ENCODE measurements at regions not wholly inside any gene's neighbourhood (a gene's known extent, or its start where the extent isn't known, plus 50 kb on each side); places are given as distances from the start of the nearest gene placed in this dataset.

- no peak for DNase-seq (ENCODE audit: extremely low spot score)
- no peak for TF ChIP-seq CTCF (IDR thresholded peaks at IDR 0.05; ENCODE audit: control extremely low read depth, extremely low read depth, low read depth, missing control alignments)
- ChIA-PET POLR2A (no interaction called here), CTCF (interaction anchor here (1.0 to 1.1 kb wide), 2 partner anchors 9 to 11 kb away, joined by 3 read pairs; no protein-coding TSS in a partner anchor)
Measured at GRCh38 chr5:133715216-133715615, 102.9 kb upstream of the FSTL4 start.

GRCh38 chr5:133714161-133714915 lies 102.0 kb upstream of the FSTL4 start:
- DNase-seq (ENCODE audit: extremely low spot score): no peak
- ChIA-PET POLR2A (no interaction called here), CTCF (interaction anchor here (1.0 to 1.3 kb wide), 4 partner anchors 10 to 22 kb away, joined by 3 to 5 read pairs (median 4); no protein-coding TSS in a partner anchor)
- TF ChIP-seq CTCF (IDR thresholded peaks at IDR 0.05; ENCODE audit: control extremely low read depth, extremely low read depth, low read depth, missing control alignments): no peak

- DNase-seq (ENCODE audit: extremely low spot score): no peak
- CTCF ChIA-PET: interaction anchor here (1.2 to 1.3 kb wide), 2 partner anchors 10 to 21 kb away, joined by 4 to 5 read pairs; no protein-coding TSS in a partner anchor
- no peak for TF ChIP-seq CTCF (IDR thresholded peaks at IDR 0.05; ENCODE audit: control extremely low read depth, extremely low read depth, low read depth, missing control alignments)
- POLR2A ChIA-PET: no interaction called here
Measured at GRCh38 chr5:133713751-133714150, 101.4 kb upstream of the FSTL4 start.

GRCh38 chr5:133713209-133713608 lies 100.9 kb upstream of the FSTL4 start:
- TF ChIP-seq CTCF (IDR thresholded peaks at IDR 0.05; ENCODE audit: control extremely low read depth, extremely low read depth, low read depth, missing control alignments): no peak
- DNase-seq (ENCODE audit: extremely low spot score): no peak
- ChIA-PET CTCF (interaction anchor here (1.1 to 2.0 kb wide), 4 partner anchors 9 to 41 kb away, joined by 3 to 5 read pairs (median 4); no protein-coding TSS in a partner anchor), POLR2A (no interaction called here)

GRCh38 chr5:133712562-133712961 lies 100.2 kb upstream of the FSTL4 start:
- no peak for TF ChIP-seq CTCF (IDR thresholded peaks at IDR 0.05; ENCODE audit: control extremely low read depth, extremely low read depth, low read depth, missing control alignments)

GRCh38 chr5:133709209-133709725 lies 96.9 kb upstream of the FSTL4 start:
- TF ChIP-seq CTCF (IDR thresholded peaks at IDR 0.05; ENCODE audit: control extremely low read depth, extremely low read depth, low read depth, missing control alignments): no peak
- CTCF ChIA-PET: no interaction called here
- DNase-seq (ENCODE audit: extremely low spot score): no peak
- POLR2A ChIA-PET: no interaction called here

More at GRCh38 chr5:133712562-133712961, 100.2 kb upstream of the FSTL4 start:
- POLR2A ChIA-PET: no interaction called here
- CTCF ChIA-PET: interaction anchor here (0.9 to 2.0 kb wide), 5 partner anchors 8 to 42 kb away, joined by 3 to 5 read pairs (median 4); no protein-coding TSS in a partner anchor
- DNase-seq (ENCODE audit: extremely low spot score): no peak
